ENCODE measurements at regions not wholly inside any gene's neighbourhood (a gene's known extent, or its start where the extent isn't known, plus 50 kb on each side); places are given as distances from the start of the nearest gene placed in this dataset.

DNA sequence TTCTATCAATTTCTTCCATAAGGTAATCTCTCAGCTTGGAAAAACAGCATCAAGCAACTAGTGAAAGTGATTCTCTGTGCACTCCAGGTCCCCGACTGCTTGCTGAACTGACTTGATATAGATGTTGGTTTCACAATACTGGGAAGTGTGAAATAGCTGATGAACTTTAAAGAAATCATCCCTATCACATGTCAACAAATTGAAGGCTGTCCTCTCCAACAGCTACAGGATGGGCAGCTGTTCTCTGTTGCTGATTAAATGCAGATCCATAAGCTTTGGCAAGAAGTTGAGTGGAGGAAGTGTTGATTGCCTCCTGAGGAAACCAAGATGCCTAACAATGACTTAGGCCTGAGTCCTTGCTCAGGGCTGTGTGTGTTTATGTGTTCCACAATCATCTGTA is 130.4 kb upstream of the GDF10 start:
- no peak for DNase-seq

DNA sequence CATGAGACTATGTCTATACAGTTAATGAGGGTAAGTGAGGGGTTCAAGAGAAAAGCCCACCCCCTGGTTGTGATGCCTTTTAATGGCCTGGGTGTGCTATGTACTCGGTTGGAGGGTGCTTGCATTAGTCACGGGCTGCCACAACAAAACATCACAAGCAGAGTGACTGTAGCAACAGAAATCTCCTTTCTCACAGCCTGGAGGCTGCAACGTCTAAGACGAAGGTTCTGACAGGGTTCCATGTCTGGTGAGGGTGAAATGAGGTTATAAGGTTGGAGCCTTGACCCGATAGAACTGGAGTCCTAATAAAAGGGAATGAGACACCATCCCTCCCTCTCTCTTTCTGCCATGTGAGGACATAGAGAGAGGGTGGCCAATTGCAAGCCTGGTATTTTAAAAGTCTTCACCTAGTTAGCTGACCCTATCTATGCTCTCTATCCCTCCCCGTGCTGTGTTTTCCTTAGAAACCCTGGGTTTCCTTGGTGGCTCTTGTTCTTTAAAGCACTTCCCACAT is 126.0 kb upstream of the GDF10 start:
- DNase-seq = no peak

GRCh38 chr10:47175181-47176123 is 124.5 kb upstream of the GDF10 start:
- DNase-seq = no peak

DNA sequence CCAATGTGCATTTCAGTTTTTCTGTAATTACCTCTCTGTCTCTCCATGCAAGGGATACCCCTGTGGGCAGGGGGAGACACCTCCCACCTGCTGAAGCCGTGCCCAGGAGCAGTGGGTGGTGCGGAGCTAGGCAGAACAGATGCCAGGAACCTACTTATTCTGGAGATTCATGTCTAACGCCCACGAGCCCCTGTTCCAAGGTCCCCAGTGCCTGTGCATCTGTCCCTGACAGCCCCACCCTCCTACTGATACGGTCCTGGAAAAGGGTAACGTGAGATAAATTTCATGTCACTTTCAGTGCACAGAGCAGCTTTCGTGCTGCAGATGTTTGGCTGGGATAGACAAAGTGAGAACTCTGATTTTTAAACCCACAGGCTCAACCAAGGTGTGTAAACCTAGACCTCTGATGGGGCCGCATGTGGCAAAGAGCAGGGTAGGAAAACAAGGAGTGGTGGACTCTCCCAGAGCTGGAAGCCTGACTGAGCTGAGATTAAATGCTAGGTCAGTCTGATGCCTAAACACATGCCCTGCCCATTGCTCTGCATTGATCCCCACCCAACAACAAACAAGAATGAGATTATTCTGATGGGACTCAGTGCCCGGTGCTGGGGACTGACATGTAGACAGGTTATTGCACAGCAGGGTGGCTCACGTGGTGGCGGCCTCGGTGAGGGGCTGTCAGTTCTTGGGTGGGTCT is 123.6 kb upstream of the GDF10 start:
- DNase-seq = no peak

GRCh38 chr10:47176903-47177868 is 122.8 kb upstream of the GDF10 start:
- DNase-seq = peak; percentile 50

DNA sequence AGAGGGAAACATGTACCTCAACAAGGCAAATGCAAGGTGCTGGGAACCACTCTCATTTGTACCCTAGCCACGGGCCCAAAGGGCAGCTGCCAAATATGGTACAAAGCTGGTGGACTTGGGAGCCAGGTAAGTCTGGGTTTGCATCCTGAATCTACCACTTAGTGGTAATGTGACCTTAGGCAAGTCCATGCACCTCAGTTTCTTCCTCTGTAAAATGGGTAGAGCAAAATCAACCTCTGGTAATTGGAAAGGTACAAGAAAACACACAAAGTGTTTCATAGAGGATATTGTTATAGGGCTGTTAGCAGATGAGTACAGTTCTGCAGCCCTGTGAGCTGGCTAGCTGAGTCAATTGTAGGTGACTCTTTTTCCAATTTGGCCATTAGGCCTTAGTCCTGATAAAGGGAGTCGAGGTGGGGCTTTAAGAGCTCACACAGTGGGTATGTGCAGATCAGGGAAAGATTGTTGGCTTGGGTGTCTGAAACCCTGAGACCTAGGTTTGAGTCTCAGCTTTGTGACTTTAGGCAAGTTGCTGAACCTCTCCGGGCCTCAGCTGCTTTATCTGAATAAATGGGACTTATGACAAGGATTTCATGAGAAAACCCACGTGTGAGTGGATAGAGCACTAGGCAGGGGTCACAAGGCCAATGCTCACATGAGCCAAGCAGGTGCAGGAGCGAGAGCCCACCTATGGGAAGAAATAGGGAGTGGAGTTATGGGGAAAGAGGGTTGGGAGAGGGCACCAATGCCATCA is 121.3 kb upstream of the GDF10 start:
- no peak for DNase-seq

- DNase-seq = no peak
Observed at GRCh38 chr10:47179291-47179647, 120.7 kb upstream of the GDF10 start.

DNA sequence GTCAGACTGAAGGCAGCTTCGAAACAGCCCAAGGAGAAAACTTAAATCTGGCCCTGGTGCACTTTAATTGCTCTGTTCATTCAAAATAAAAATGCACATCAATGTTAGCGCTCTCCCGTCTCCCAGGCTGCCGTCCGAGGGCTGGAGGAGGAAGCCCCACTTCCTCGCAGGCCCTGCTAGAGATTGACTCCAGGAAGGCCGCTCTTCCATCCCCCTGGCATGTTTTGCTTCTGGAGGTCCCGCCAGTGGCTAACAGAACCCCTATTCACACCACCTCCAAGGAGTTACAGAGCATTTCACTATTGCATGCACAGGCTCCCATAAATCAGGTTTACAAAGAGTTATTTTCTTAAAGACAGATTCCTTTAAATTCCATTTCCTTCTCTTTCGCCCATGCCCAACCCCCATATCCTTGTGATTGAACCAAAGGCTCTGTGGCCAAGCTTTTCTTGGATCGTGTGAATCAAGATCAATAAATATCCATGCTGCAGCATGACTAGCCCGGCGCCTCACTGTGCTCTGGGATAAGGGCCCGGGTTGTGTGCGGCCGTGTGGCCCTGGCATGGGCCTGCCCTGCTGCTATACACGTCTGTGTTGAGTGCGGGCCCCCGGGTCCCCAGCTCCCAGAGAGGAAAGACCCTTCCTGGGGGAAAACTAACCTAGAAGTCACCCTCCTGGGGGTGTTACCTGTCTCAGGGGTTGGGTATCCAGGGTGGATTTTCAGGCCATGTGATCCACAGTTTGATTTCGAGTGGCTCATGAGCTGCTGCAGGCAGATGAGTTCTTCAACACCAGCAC is 118.7 kb upstream of the GDF10 start:
- DNase-seq = no peak

DNA sequence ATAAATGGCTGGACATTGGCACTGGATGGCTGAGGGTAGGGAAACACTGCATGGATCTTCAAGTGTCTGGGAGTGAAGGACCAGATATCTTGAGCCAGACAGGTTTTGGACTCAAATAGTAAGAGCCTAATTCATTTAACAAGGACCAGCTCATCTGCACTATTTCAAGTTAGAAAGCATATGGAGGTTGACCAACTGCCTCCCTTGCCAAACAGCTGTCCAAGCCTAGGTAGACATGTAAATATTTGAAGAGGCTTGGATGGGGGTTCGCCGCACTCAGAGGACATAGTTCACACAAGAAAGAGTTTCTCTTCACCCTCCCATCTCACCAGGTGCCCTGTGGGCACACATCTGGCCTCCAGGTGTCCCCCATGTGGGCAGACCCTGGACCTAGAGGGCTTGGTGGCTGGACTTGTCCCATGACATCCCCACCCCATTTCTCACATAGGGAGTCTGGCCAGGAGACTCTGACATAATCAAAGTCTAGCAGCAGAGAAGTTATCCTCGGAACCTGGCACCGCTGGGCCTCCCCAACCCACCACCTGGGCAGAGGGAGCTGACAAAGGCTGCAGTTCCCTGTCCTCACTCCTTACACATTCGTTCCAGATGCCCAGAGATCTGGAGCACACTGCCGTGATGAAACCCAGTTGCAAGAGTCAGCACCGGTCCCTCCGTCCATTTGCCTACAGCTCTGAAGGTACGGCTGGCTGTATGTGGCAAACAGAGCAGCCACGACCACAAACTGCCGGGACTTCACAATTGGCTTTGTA is 116.9 kb upstream of the GDF10 start:
- no peak for DNase-seq

DNA sequence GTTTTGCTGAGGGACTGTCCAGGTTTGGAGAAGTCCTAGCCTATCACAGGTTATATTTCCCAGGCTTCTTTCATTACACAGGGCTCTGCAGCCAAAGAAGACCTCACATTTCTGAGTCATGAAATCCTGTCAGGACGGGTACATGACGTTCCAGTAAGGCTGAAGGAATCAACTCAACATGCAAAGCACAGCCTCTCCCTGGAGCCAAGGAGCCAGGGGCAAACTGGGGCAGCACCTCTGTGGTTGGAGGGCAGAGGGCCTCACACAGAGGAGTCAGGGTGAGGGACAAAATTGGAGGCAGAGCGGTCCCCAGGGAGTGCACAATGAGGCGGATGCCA is 116.3 kb upstream of the GDF10 start:
- DNase-seq = no peak

DNA sequence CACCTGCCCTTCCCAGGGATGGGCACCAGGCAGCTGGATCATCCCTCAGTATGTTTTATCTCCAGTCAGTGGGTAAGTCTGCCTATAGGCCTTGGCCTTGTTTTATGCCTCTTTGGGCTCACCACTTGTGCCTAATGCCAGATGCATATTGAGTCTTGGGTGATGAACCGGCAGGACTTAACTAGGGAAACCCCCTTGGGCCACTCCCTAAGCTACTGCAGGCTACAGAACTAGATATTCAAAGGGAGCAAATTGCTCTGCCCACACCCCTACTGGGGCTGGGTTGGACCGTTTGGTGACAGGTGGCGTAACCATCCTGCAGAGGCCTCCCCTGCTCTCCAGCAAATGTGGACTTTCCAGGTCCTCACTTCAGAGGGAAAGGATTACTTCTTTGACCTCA is 115.7 kb upstream of the GDF10 start:
- no peak for DNase-seq

DNA sequence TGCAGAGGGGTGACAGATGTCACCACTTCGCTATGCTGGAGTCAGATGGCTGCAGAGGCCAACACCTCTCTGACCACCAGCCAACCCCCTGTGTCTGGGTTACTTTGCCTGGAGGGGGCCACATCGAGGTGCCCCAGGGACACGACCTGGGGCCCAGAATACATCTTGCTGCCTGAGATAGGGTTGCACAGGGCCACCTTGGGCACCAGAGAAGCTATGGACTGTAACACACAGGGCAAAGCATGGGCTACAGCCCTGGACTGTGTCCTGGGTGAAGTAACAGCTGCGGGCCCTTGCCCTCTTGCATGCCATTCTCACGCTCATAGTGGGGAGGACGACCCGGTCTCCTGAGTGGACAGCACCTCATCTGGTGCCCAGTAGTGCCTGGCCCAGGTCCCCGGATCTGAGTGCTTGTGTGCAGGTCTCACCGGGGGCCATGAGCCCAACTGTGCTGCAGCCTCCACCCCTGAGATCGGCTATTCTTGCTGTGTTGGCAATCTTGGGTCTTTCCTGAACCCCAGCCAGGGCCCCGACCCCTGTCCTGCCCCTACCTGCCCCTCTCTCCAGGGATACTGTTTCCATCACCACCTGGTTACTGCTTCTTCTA is 115.2 kb upstream of the GDF10 start:
- DNase-seq = no peak

GRCh38 chr10:47186941-47187340 is 113.1 kb upstream of the GDF10 start:
- DNase-seq = no peak

DNA sequence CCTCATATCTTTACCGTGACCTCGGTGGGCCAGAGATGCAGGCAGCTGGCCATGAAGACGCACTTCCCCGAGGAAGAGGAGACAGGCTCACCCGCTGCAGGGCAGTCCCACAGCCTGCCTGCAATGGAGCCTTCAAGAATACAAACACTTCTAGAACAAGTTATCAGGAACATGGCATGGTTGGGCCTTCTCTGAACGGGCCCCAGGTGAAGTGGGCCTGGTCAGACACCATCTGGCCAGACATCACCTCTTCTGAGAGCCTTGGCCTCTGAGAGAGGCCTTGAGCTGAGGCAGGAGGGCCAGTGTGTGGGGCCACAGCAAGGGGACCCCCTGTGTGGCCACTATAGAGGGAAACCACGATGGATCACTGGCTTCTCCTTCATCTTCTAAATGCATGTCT is 112.4 kb upstream of the GDF10 start:
- DNase-seq = no peak

GRCh38 chr10:47188156-47188555 is 111.8 kb upstream of the GDF10 start:
- DNase-seq = no peak

GRCh38 chr10:47189802-47190201 is 110.2 kb upstream of the GDF10 start:
- DNase-seq = peak; percentile 7

DNA sequence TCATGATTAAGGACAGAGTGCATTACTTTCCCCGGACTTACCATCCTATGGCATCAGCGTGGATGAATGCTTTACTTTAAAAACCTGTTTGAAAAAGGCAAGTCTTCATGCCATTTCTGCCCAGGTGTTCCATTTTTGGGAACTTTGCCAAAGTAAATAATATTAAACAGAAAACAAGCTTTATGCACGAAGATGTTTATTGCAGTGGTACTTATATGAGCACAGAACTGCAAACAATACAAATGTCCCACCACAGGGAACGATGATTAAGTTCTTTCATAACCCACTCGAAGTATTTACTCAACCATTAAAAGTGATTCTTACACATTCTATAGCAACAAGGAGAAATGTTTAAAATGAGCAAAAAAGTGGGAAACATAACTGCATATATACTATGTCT is 109.7 kb upstream of the GDF10 start:
- DNase-seq = peak; percentile 82

- DNase-seq = no peak
Observed at GRCh38 chr10:47190802-47191450, 109.1 kb upstream of the GDF10 start.

GRCh38 chr10:47192273-47192672 is 107.7 kb upstream of the GDF10 start:
- no peak for DNase-seq

GRCh38 chr10:47193666-47194065 is 106.3 kb upstream of the GDF10 start:
- no peak for DNase-seq

Measured in DMS79 (cell line).